Islet of Langerhans (tissue), 1 donor: ENCODE measurements at regions not wholly inside any gene's neighbourhood (a gene's known extent, or its start where the extent isn't known, plus 50 kb on each side); places are given as distances from the start of the nearest gene placed in this dataset.

ENCODE experiments used
- FAIRE-seq: peaks from one replicate; lab custom pipeline; 2011; peaks lifted over from hg19 to GRCh38; lab: Jason Lieb, UNC

- FAIRE-seq, result no peak
Measured at GRCh38 chr12:4106621-4107020, 166.9 kb upstream of the CCND2 start.

GRCh38 chr12:4104722-4105244 lies 168.8 kb upstream of the CCND2 start:
- FAIRE-seq, result no peak

GRCh38 chr12:4099276-4099675 lies 174.3 kb upstream of the CCND2 start:
- no peak for FAIRE-seq

- no peak for FAIRE-seq
Measured at GRCh38 chr12:4091016-4091743, 182.4 kb upstream of the CCND2 start.

- FAIRE-seq, result no peak
Measured at GRCh38 chr12:4089956-4090355, 183.6 kb upstream of the CCND2 start.

GRCh38 chr12:4089121-4089606 lies 184.4 kb upstream of the CCND2 start:
- no peak for FAIRE-seq

- no peak for FAIRE-seq
Measured at GRCh38 chr12:4088451-4088850, 185.1 kb upstream of the CCND2 start.

- FAIRE-seq, result no peak
Measured at GRCh38 chr12:4086481-4086880, 187.1 kb upstream of the CCND2 start.

- no peak for FAIRE-seq
Measured at GRCh38 chr12:4084573-4084972, 189.0 kb upstream of the CCND2 start.

- no peak for FAIRE-seq
Measured at GRCh38 chr12:4082809-4083403, 190.7 kb upstream of the CCND2 start.

GRCh38 chr12:4080213-4080612 lies 193.3 kb upstream of the CCND2 start:
- no peak for FAIRE-seq

- FAIRE-seq, result no peak
Measured at GRCh38 chr12:4074129-4074528, 199.4 kb upstream of the CCND2 start.

GRCh38 chr12:4069670-4070010 lies 196.4 kb upstream of the PARP11 start:
- no peak for FAIRE-seq

GRCh38 chr12:4068981-4069669 lies 195.9 kb upstream of the PARP11 start:
- no peak for FAIRE-seq

GRCh38 chr12:4064008-4064407 lies 190.8 kb upstream of the PARP11 start:
- no peak for FAIRE-seq

GRCh38 chr12:4059898-4060568 lies 186.8 kb upstream of the PARP11 start:
- no peak for FAIRE-seq

- no peak for FAIRE-seq
Measured at GRCh38 chr12:4056910-4057845, 184.0 kb upstream of the PARP11 start.

GRCh38 chr12:4054630-4055029 lies 181.4 kb upstream of the PARP11 start:
- no peak for FAIRE-seq

GRCh38 chr12:4052691-4053090 lies 179.5 kb upstream of the PARP11 start:
- FAIRE-seq, result no peak

GRCh38 chr12:4051596-4051995 lies 178.4 kb upstream of the PARP11 start:
- FAIRE-seq, result no peak

- FAIRE-seq, result no peak
Measured at GRCh38 chr12:4050340-4050739, 177.1 kb upstream of the PARP11 start.
